Mammary epithelial cell (primary cell): ENCODE measurements at regions not wholly inside any gene's neighbourhood (a gene's known extent, or its start where the extent isn't known, plus 50 kb on each side); places are given as distances from the start of the nearest gene placed in this dataset.

Source experiments
- CTCF ChIP-seq, 2 donors: IDR thresholded peaks in 1 of 2; conservative IDR thresholded peaks in 1 of 2; 2 replicates each; pipeline ENCODE4 v1.5.1; 2011 to 2012; ENCODE audit warnings: inconsistent platforms in 2 of 2, low read length in 2 of 2, mild to moderate bottlenecking in 2 of 2, control low read depth in 1 of 2, low read depth in 1 of 2; ENCODE audit not compliant: insufficient read depth in 1 of 2; ENCODE audit errors: extremely low read depth in 1 of 2
- EZH2 ChIP-seq: IDR thresholded peaks from 2 replicates; pipeline ENCODE4 v1.6.1; 2012; ENCODE audit warnings: low read length, inconsistent platforms, borderline replicate concordance

- TF ChIP-seq CTCF (conservative IDR thresholded peaks at IDR 0.05 in 1 of 2, IDR thresholded peaks at IDR 0.05 in 1 of 2; ENCODE audit: extremely low read depth in 1 of 2, insufficient read depth in 1 of 2, low read depth in 1 of 2, low read length in 2 of 2): no peak
- TF ChIP-seq EZH2: no peak
Measured at GRCh38 chr22:34017205-34017604, 96.9 kb upstream of the LARGE1 start.
